Endothelial cell of umbilical vein (primary cell): ENCODE measurements at regions not wholly inside any gene's neighbourhood (a gene's known extent, or its start where the extent isn't known, plus 50 kb on each side); places are given as distances from the start of the nearest gene placed in this dataset.
"Not testable (repeated sequence)": the region's sequence is repeated elsewhere in the genome, so short reads cannot be mapped to it uniquely, and the experiment has no call there.

Experiments
- JUN ChIP-seq: IDR thresholded peaks from 2 replicates; pipeline ENCODE4 v1.6.1; 2011; ENCODE audit warnings: borderline replicate concordance, low read depth; ENCODE audit not compliant: insufficient read length, insufficient read depth
- POLR2A ChIP-seq: IDR thresholded peaks from 2 replicates; pipeline ENCODE4 v1.6.1; 2012; ENCODE audit warnings: low read depth, mild to moderate bottlenecking, control low read depth, low read length
- POLR2AphosphoS5 ChIP-seq: IDR thresholded peaks from 2 replicates; pipeline ENCODE4 v1.6.1; 2012; ENCODE audit warnings: low read depth, mild to moderate bottlenecking, control low read depth, low read length, moderate library complexity; ENCODE audit not compliant: insufficient read depth
- TF ChIP-seq, protein P1 (sequence below), 2 donors: IDR thresholded peaks; 1 replicate in 1 of 2; 2 replicates in 1 of 2; pipeline ENCODE4 v1.5.1; 2011; ENCODE audit warnings: low read length in 2 of 2, mild to moderate bottlenecking in 2 of 2, moderate library complexity in 2 of 2, control low read depth in 1 of 2, inconsistent platforms in 1 of 2, low read depth in 1 of 2; ENCODE audit not compliant: insufficient read depth in 1 of 2; ENCODE audit errors: extremely low read depth in 1 of 2

GRCh38 chrX:77279373-77279772 is 167.8 kb upstream of the FGF16 start:
- TF ChIP-seq, protein P1, sequence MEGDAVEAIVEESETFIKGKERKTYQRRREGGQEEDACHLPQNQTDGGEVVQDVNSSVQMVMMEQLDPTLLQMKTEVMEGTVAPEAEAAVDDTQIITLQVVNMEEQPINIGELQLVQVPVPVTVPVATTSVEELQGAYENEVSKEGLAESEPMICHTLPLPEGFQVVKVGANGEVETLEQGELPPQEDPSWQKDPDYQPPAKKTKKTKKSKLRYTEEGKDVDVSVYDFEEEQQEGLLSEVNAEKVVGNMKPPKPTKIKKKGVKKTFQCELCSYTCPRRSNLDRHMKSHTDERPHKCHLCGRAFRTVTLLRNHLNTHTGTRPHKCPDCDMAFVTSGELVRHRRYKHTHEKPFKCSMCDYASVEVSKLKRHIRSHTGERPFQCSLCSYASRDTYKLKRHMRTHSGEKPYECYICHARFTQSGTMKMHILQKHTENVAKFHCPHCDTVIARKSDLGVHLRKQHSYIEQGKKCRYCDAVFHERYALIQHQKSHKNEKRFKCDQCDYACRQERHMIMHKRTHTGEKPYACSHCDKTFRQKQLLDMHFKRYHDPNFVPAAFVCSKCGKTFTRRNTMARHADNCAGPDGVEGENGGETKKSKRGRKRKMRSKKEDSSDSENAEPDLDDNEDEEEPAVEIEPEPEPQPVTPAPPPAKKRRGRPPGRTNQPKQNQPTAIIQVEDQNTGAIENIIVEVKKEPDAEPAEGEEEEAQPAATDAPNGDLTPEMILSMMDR (IDR thresholded peaks at IDR 0.05; ENCODE audit: extremely low read depth in 1 of 2, insufficient read depth in 1 of 2, low read depth in 1 of 2, low read length in 2 of 2): not testable (repeated sequence)
- TF ChIP-seq JUN, POLR2A, POLR2AphosphoS5: not testable (repeated sequence)
